Neural progenitor cell (in vitro differentiated cells): ENCODE measurements at regions not wholly inside any gene's neighbourhood (a gene's known extent, or its start where the extent isn't known, plus 50 kb on each side); places are given as distances from the start of the nearest gene placed in this dataset.
"Not testable (repeated sequence)": the region's sequence is repeated elsewhere in the genome, so short reads cannot be mapped to it uniquely, and the experiment has no call there.

Source experiments
- DNase-seq: peaks from one replicate; pipeline ENCODE4 v3.0.0-alpha.2; 2016; ENCODE audit warnings: low spot score
- H2AFZ ChIP-seq: fragments of 200-600 bp; sonication (generic); replicated peaks from 2 replicates; pipeline ENCODE4 v1.6.1; 2016; ENCODE audit warnings: antibody characterized with exemption
- H3F3A ChIP-seq: fragments of 200-600 bp; sonication (generic); 2 replicates; pipeline ENCODE4 v1.6.1; 2016; ENCODE audit warnings: antibody characterized with exemption, low read depth
- H3K27ac ChIP-seq: fragments of 200-600 bp; sonication (generic); 2 replicates; pipeline ENCODE4 v1.5.1; 2016; ENCODE audit warnings: mild to moderate bottlenecking
- H3K27me3 ChIP-seq: fragments of 200-600 bp; sonication (generic); 2 replicates; pipeline ENCODE4 v1.6.1; 2016; ENCODE audit warnings: mild to moderate bottlenecking, moderate library complexity
- H3K36me3 ChIP-seq: fragments of 200-600 bp; sonication (generic); 2 replicates; pipeline ENCODE4 v1.5.1; 2016
- H3K4me1 ChIP-seq: fragments of 200-600 bp; sonication (generic); 2 replicates; pipeline ENCODE4 v1.6.1; 2016; ENCODE audit warnings: mixed run types
- H3K4me2 ChIP-seq: fragments of 200-600 bp; sonication (generic); 2 replicates; pipeline ENCODE4 v1.6.1; 2016
- H3K4me3 ChIP-seq: fragments of 200-600 bp; sonication (generic); 2 replicates; pipeline ENCODE4 v1.5.1; 2016
- H3K79me2 ChIP-seq: fragments of 200-600 bp; sonication (generic); 2 replicates; pipeline ENCODE4 v1.6.1; 2016; ENCODE audit warnings: low read depth
- H3K9ac ChIP-seq: fragments of 200-600 bp; sonication (generic); 2 replicates; pipeline ENCODE4 v1.6.1; 2016
- H3K9me3 ChIP-seq: fragments of 200-600 bp; sonication (generic); 2 replicates; pipeline ENCODE4 v1.5.1; 2016; ENCODE audit warnings: low read depth
- H4K20me1 ChIP-seq: fragments of 200-600 bp; sonication (generic); 2 replicates; pipeline ENCODE4 v1.6.1; 2016; ENCODE audit warnings: low read depth
- H3K27ac Mint-ChIP-seq: 3 replicates; pipeline ENCODE4 v1.8.0; 2021; ENCODE audit warnings: mixed read lengths
- H3K27me3 Mint-ChIP-seq: 2 replicates; pipeline ENCODE4 v1.8.0; 2022; ENCODE audit warnings: low read depth, mild to moderate bottlenecking, inconsistent platforms, moderate library complexity, mixed read lengths; ENCODE audit not compliant: insufficient read depth
- H3K36me3 Mint-ChIP-seq: 3 replicates; pipeline ENCODE4 v1.8.0; 2021; ENCODE audit warnings: mixed read lengths
- H3K4me1 Mint-ChIP-seq: 3 replicates; pipeline ENCODE4 v1.8.0; 2021; ENCODE audit warnings: mixed read lengths
- H3K4me3 Mint-ChIP-seq: 3 replicates; pipeline ENCODE4 v1.8.0; 2021; ENCODE audit warnings: mild to moderate bottlenecking, moderate library complexity, mixed read lengths
- H3K9me3 Mint-ChIP-seq: 3 replicates; pipeline ENCODE4 v1.8.0; 2020; ENCODE audit warnings: mixed read lengths
- CTCF ChIP-seq: fragments of 200-600 bp; sonication (generic); IDR thresholded peaks from 2 replicates; pipeline ENCODE4 v1.5.1; 2017; ENCODE audit warnings: antibody characterized with exemption, mild to moderate bottlenecking
- EZH2 ChIP-seq: fragments of 200-600 bp; sonication (generic); IDR thresholded peaks from 2 replicates; pipeline ENCODE4 v1.6.1; 2017; ENCODE audit warnings: antibody characterized with exemption, mild to moderate bottlenecking, moderate library complexity
- EZH2phosphoT487 ChIP-seq: fragments of 200-600 bp; sonication (generic); IDR thresholded peaks from 2 replicates; pipeline ENCODE4 v1.6.1; 2017; ENCODE audit warnings: antibody characterized with exemption

GRCh38 chr4:64814616-64815015 lies 405.4 kb upstream of the TECRL start:
- H3K36me3 ChIP-seq, result no peaks in the 10 kb centered on the region
- no peak overlapping the region for H3K27ac ChIP-seq
- no peak overlapping the region for H3K4me3 ChIP-seq
- no peaks in the 10 kb centered on the region for H3K4me1 Mint-ChIP-seq
- no peak overlapping the region for H3K27ac Mint-ChIP-seq
- no peak overlapping the region for H2AFZ ChIP-seq
- no peak for DNase-seq
- no peaks in the 10 kb centered on the region for H3K27me3 ChIP-seq
- no peaks in the 10 kb centered on the region for H3K4me1 ChIP-seq
- H3K4me3 Mint-ChIP-seq, result no peak overlapping the region
- no peaks in the 10 kb centered on the region for H3K9me3 Mint-ChIP-seq
- H4K20me1 ChIP-seq, result no peaks in the 10 kb centered on the region
- no peaks in the 10 kb centered on the region for H3K9me3 ChIP-seq
- no peaks in the 10 kb centered on the region for H3K79me2 ChIP-seq
- H3K4me2 ChIP-seq, result no peak overlapping the region
- TF ChIP-seq EZH2phosphoT487, result no peak
- no peaks in the 10 kb centered on the region for H3F3A ChIP-seq
- H3K27me3 Mint-ChIP-seq, result no peaks in the 10 kb centered on the region
- H3K9ac ChIP-seq, result no peak overlapping the region
- no peaks in the 10 kb centered on the region for H3K36me3 Mint-ChIP-seq

GRCh38 chr4:64807821-64808220 lies 398.6 kb upstream of the TECRL start:
- no peak overlapping the region for H3K4me3 ChIP-seq

GRCh38 chr4:64799751-64800150 lies 390.5 kb upstream of the TECRL start:
- H3K27ac Mint-ChIP-seq, result no peak overlapping the region
- peak overlapping the region; percentile 87 for H2AFZ ChIP-seq
- TF ChIP-seq EZH2 (no peak), EZH2phosphoT487 (no peak), CTCF (no peak)

More at GRCh38 chr4:64807821-64808220, 398.6 kb upstream of the TECRL start:
- no peaks in the 10 kb centered on the region for H3K79me2 ChIP-seq
- H4K20me1 ChIP-seq, result no peaks in the 10 kb centered on the region
- no peaks in the 10 kb centered on the region for H3K27me3 Mint-ChIP-seq
- no peak overlapping the region for H3K27ac ChIP-seq
- H3K4me3 Mint-ChIP-seq, result no peak overlapping the region
- no peaks in the 10 kb centered on the region for H3K27me3 ChIP-seq
- no peaks in the 10 kb centered on the region for H3K36me3 ChIP-seq
- no peak overlapping the region for H2AFZ ChIP-seq
- H3K4me1 ChIP-seq, result no peaks in the 10 kb centered on the region
- H3K9me3 Mint-ChIP-seq, result peaks cover 15% of the 10 kb centered on the region
- H3K4me2 ChIP-seq, result no peak overlapping the region
- no peaks in the 10 kb centered on the region for H3K36me3 Mint-ChIP-seq
- no peak overlapping the region for H3K27ac Mint-ChIP-seq
- no peak overlapping the region for H3K9ac ChIP-seq
- no peaks in the 10 kb centered on the region for H3F3A ChIP-seq
- no peak for DNase-seq
- TF ChIP-seq CTCF (no peak), EZH2phosphoT487 (no peak), EZH2 (no peak)
- H3K9me3 ChIP-seq, result no peaks in the 10 kb centered on the region
- H3K4me1 Mint-ChIP-seq, result no peaks in the 10 kb centered on the region

GRCh38 chr4:64798828-64799227 lies 389.6 kb upstream of the TECRL start:
- H3F3A ChIP-seq, H3K27ac Mint-ChIP-seq, H3K4me1 Mint-ChIP-seq, H2AFZ ChIP-seq, H3K9me3 ChIP-seq, H3K4me3 Mint-ChIP-seq, H3K36me3 Mint-ChIP-seq, H3K4me1 ChIP-seq, H3K4me3 ChIP-seq, DNase-seq, H3K9me3 Mint-ChIP-seq, H3K4me2 ChIP-seq, H3K9ac ChIP-seq, H3K27ac ChIP-seq, H3K79me2 ChIP-seq, H3K27me3 ChIP-seq, H3K36me3 ChIP-seq, H3K27me3 Mint-ChIP-seq, H4K20me1 ChIP-seq: not testable (repeated sequence)

More at GRCh38 chr4:64799751-64800150, 390.5 kb upstream of the TECRL start:
- peaks cover 7% of the 10 kb centered on the region for H3K4me1 Mint-ChIP-seq
- no peaks in the 10 kb centered on the region for H4K20me1 ChIP-seq
- no peaks in the 10 kb centered on the region for H3K9me3 ChIP-seq
- H3K27ac ChIP-seq, result no peak overlapping the region
- H3K36me3 ChIP-seq, result no peaks in the 10 kb centered on the region
- H3K27me3 ChIP-seq, result no peaks in the 10 kb centered on the region
- H3K4me1 ChIP-seq, result no peaks in the 10 kb centered on the region
- no peaks in the 10 kb centered on the region for H3K36me3 Mint-ChIP-seq
- no peak overlapping the region for H3K4me2 ChIP-seq
- H3K4me3 Mint-ChIP-seq, result no peak overlapping the region
- H3F3A ChIP-seq, result no peaks in the 10 kb centered on the region
- H3K9me3 Mint-ChIP-seq, result peaks cover 14% of the 10 kb centered on the region
- H3K79me2 ChIP-seq, result no peaks in the 10 kb centered on the region
- H3K9ac ChIP-seq, result no peak overlapping the region
- H3K27me3 Mint-ChIP-seq, result no peaks in the 10 kb centered on the region
- no peak overlapping the region for H3K4me3 ChIP-seq
- peak; percentile 28 for DNase-seq
